HepG2 (cell line): ENCODE measurements at regions not wholly inside any gene's neighbourhood (a gene's known extent, or its start where the extent isn't known, plus 50 kb on each side); places are given as distances from the start of the nearest gene placed in this dataset.

ENCODE experiments used
- CREM ChIP-seq, 2 experiments: sonication (generic) in 1 of 2; formaldehyde crosslinking in 1 of 2; IDR thresholded peaks; 2 replicates each; pipeline versions ENCODE4 v1.4.0 to v1.6.1; 2016 to 2020; ENCODE audit warnings: antibody characterized with exemption in 1 of 2, mild to moderate bottlenecking in 1 of 2, missing genetic modification reagents in 1 of 2
- EP300 ChIP-seq, 3 experiments: sonication (generic) in 1 of 3; formaldehyde crosslinking in 1 of 3; IDR thresholded peaks; 2 replicates each; pipeline versions ENCODE4 v1.5.1 to v1.6.1; 2011 to 2020; ENCODE audit warnings: low read depth in 2 of 3, low read length in 2 of 3, borderline replicate concordance in 1 of 3, improper control_type of control experiment in 1 of 3, mild to moderate bottlenecking in 1 of 3, missing genetic modification reagents in 1 of 3, moderate library complexity in 1 of 3
- IKZF1 ChIP-seq: fragments of 450-650 bp; IDR thresholded peaks from 2 replicates; pipeline ENCODE4 v1.7.1; 2016
- MXI1 ChIP-seq: IDR thresholded peaks from 3 replicates; pipeline ENCODE4 v1.6.1; 2012; ENCODE audit warnings: low read depth, low read length, inconsistent platforms, borderline replicate concordance
- RAD21 ChIP-seq: fragments of 450-650 bp; formaldehyde crosslinking; IDR thresholded peaks from 2 replicates; pipeline ENCODE4 v1.5.0; 2020; ENCODE audit warnings: mild to moderate bottlenecking
- SAFB2 ChIP-seq: sonication (generic); formaldehyde crosslinking; IDR thresholded peaks from 2 replicates; pipeline ENCODE4 v1.5.1; 2020; ENCODE audit warnings: missing genetic modification reagents, low read depth, mild to moderate bottlenecking, borderline replicate concordance
- SMC3 ChIP-seq: IDR thresholded peaks from 2 replicates; pipeline ENCODE4 v1.6.1; 2011; ENCODE audit warnings: low read length, improper control_type of control experiment
- TAF1 ChIP-seq: sonication (generic); formaldehyde crosslinking; IDR thresholded peaks from 2 replicates; pipeline ENCODE4 v1.4.0; 2020; ENCODE audit warnings: missing genetic modification reagents
- YY1 ChIP-seq: IDR thresholded peaks from 2 replicates; pipeline ENCODE4 v1.6.1; 2011; ENCODE audit warnings: low read length, low read depth, moderate library complexity, mild to moderate bottlenecking; ENCODE audit not compliant: insufficient read depth, insufficient replicate concordance
- ZKSCAN8 ChIP-seq: IDR thresholded peaks from 2 replicates; pipeline ENCODE4 v1.6.1; 2016; ENCODE audit warnings: borderline replicate concordance, missing genetic modification reagents, missing compliant biosample characterization
- ZNF569 ChIP-seq: sonication (generic); formaldehyde crosslinking; IDR thresholded peaks from 2 replicates; pipeline ENCODE4 v1.5.0; 2020; ENCODE audit warnings: mild to moderate bottlenecking, missing genetic modification reagents, moderate library complexity, borderline replicate concordance
- TF ChIP-seq, protein P1 (sequence below): sonication (generic); formaldehyde crosslinking; IDR thresholded peaks from 2 replicates; pipeline ENCODE4 v1.5.0; 2020; ENCODE audit warnings: mild to moderate bottlenecking, missing genetic modification reagents, moderate library complexity
- TF ChIP-seq, protein P2 (sequence below): IDR thresholded peaks from 2 replicates; pipeline ENCODE4 v1.6.1; 2016; ENCODE audit warnings: low read depth, control low read depth

DNA sequence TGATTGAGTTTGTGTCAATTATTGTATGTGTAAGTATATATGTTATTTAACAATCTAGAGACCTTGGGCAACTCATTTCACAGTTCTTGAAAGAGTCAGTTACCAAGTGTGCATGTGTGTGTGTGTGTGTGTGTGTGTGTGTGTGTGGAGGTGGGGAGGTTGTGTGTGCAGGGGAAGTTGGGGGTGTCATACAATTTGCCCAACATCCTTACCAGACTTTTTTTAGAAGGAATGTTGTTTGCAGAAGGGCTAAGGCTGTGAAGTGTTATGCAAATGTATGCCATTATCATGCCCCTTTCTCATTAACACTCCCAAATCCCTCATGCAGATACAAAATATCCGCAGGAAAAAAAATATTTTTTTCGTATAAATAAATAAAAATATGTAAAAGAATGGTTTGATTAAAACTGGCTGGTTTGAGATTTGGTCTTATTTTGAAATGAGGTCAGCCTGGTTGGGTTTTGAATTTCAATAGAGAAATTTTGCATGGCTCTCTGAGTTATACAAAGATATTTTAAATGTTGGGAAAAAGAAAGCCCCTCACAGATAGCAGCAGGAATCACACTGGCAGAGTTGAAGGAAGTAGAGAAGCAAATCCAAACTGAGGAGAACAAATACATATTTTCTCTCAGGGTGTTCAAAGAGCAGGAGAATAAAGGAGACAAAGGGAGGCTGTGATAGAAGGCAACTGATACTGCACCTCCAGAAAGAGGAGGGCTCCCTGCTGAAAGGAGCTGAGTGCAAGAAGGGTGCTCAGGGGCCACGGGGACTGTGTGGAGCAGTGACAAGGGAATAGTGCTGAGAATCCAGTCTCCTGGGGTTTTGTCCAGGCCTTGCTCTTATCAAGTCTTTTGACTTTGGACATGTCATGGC lies 1365.5 kb upstream of the CELF4 start:
- TF ChIP-seq RAD21 (CRISPR knock-in tag) (no peak), SAFB2 (CRISPR knock-in tag) (no peak), ZKSCAN8 (CRISPR knock-in tag) (no peak), TAF1 (CRISPR knock-in tag) (no peak), SMC3 (no peak), ZNF569 (CRISPR knock-in tag) (no peak), EP300 (IDR thresholded peaks at IDR 0.05; ENCODE audit: low read depth in 2 of 2, low read length in 2 of 2) (no peak), EP300 (CRISPR knock-in tag; IDR thresholded peaks at IDR 0.05; ENCODE audit: borderline replicate concordance) (no peak), CREM (IDR thresholded peaks at IDR 0.05) (no peak), CREM (CRISPR knock-in tag; IDR thresholded peaks at IDR 0.05) (no peak), MXI1 (no peak), YY1 (no peak), IKZF1 (no peak)
- TF ChIP-seq, protein P1, sequence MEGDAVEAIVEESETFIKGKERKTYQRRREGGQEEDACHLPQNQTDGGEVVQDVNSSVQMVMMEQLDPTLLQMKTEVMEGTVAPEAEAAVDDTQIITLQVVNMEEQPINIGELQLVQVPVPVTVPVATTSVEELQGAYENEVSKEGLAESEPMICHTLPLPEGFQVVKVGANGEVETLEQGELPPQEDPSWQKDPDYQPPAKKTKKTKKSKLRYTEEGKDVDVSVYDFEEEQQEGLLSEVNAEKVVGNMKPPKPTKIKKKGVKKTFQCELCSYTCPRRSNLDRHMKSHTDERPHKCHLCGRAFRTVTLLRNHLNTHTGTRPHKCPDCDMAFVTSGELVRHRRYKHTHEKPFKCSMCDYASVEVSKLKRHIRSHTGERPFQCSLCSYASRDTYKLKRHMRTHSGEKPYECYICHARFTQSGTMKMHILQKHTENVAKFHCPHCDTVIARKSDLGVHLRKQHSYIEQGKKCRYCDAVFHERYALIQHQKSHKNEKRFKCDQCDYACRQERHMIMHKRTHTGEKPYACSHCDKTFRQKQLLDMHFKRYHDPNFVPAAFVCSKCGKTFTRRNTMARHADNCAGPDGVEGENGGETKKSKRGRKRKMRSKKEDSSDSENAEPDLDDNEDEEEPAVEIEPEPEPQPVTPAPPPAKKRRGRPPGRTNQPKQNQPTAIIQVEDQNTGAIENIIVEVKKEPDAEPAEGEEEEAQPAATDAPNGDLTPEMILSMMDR (CRISPR knock-in tag): no peak
- TF ChIP-seq, protein P2, sequence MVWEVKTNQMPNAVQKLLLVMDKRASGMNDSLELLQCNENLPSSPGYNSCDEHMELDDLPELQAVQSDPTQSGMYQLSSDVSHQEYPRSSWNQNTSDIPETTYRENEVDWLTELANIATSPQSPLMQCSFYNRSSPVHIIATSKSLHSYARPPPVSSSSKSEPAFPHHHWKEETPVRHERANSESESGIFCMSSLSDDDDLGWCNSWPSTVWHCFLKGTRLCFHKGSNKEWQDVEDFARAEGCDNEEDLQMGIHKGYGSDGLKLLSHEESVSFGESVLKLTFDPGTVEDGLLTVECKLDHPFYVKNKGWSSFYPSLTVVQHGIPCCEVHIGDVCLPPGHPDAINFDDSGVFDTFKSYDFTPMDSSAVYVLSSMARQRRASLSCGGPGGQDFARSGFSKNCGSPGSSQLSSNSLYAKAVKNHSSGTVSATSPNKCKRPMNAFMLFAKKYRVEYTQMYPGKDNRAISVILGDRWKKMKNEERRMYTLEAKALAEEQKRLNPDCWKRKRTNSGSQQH (CRISPR knock-in tag): no peak
